ENCODE measurements at regions not wholly inside any gene's neighbourhood (a gene's known extent, or its start where the extent isn't known, plus 50 kb on each side); places are given as distances from the start of the nearest gene placed in this dataset.

GRCh38 chr5:108437425-108437824 lies 55.5 kb upstream of the FBXL17 start:
- TF ChIP-seq CTCF (IDR thresholded peaks at IDR 0.05; ENCODE audit: low read depth, low read length) = no peak
- in situ Hi-C loops (cut with HindIII; ENCODE audit: low sequenced_read_pairs) = no loop called here
- no peak overlapping the region for H3K4me3 ChIP-seq (ENCODE audit: low read depth, low read length)
- DNase-seq (ENCODE audit: low read depth, low spot score) = no peak

DNA sequence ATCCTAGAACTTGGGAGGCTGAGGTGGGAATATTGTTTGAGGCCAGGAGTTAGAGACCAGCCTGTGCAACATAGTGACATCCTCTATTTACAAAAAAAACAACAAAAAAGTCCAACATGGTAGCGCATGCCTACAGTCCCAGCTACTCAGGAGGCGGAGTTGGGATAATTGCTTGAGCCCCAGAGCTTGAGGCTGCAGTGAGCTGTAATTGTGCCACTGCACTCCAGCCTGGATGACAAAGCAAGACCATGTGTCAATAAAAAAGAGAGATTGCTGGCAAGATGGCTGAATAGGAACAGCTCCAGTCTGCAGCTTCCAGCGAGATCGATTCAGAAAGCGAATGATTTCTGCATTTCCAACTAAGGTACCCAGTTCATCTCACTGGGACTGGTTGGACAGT lies 54.8 kb upstream of the FBXL17 start:
- in situ Hi-C loops (cut with HindIII; ENCODE audit: low sequenced_read_pairs) = no loop called here
- H3K4me3 ChIP-seq (ENCODE audit: low read depth, low read length) = no peak overlapping the region
- TF ChIP-seq CTCF (IDR thresholded peaks at IDR 0.05; ENCODE audit: low read depth, low read length) = no peak
- DNase-seq (ENCODE audit: low read depth, low spot score) = no peak

DNA sequence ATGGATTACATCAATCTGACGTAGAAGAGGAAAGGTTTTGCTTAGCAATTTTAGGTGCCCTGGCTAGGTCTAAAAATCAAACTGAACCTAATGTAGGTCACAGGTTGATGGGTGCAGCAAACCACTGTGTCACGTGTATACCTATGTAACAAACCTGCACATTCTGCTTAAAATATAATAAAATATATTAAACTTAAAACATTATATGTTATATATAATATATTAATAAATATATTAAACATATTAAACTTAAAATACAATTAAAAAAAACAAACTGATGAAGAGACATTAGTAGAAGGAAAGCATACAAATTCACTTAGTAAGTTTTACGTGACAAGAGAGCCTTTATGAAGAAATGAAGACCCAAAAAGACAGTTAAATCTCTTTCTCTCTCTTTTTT lies 51.7 kb upstream of the FBXL17 start:
- TF ChIP-seq CTCF (IDR thresholded peaks at IDR 0.05; ENCODE audit: low read depth, low read length) = no peak
- in situ Hi-C loops (cut with HindIII; ENCODE audit: low sequenced_read_pairs) = no loop called here
- no peak overlapping the region for H3K4me3 ChIP-seq (ENCODE audit: low read depth, low read length)

DNA sequence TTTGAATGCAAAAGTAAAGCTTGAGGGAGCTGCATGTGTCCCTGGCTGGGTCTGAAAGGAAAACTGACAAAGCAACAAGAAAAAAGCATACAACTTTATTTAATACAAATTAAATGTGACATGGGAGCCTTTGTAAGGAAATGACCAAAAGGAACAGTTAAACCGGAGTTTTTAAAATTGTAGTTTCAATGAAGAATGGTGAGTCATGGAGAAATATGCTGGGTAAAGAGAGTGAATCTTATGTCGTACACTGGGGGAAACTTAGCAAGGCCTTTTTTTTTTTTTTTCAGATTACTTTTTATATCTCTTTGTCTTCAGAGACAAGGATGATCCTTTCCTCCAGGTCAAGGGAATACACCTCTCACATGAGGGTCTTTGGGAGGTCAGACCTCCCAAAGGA lies 50.1 kb upstream of the FBXL17 start:
- in situ Hi-C loops (cut with HindIII; ENCODE audit: low sequenced_read_pairs) = no loop called here
- no peak for TF ChIP-seq CTCF (IDR thresholded peaks at IDR 0.05; ENCODE audit: low read depth, low read length)
- peak; percentile 36 for DNase-seq (ENCODE audit: low read depth, low spot score)
- no peak overlapping the region for H3K4me3 ChIP-seq (ENCODE audit: low read depth, low read length)

More for the DNA sequence above, 51.7 kb upstream of the FBXL17 start:
- DNase-seq (ENCODE audit: low read depth, low spot score) = no peak

All from astrocyte of the spinal cord (primary cell).